MM.1S (cell line): ENCODE measurements at regions not wholly inside any gene's neighbourhood (a gene's known extent, or its start where the extent isn't known, plus 50 kb on each side); places are given as distances from the start of the nearest gene placed in this dataset.

Source experiments
- DNase-seq: peaks from one replicate; pipeline ENCODE4 v3.0.0-alpha.2; 2015
- H2AFZ ChIP-seq: fragments of 300-600 bp; sonication (generic); 2 replicates; pipeline ENCODE4 v1.6.0; 2016; ENCODE audit warnings: antibody characterized with exemption, low read length
- H3F3A ChIP-seq: fragments of 300-600 bp; sonication (generic); 2 replicates; pipeline ENCODE4 v1.6.1; 2016; ENCODE audit warnings: mild to moderate bottlenecking, antibody characterized with exemption, low read length, moderate library complexity, mixed read lengths; ENCODE audit not compliant: insufficient read depth
- H3K27ac ChIP-seq: fragments of 300-600 bp; sonication (generic); 2 replicates; pipeline ENCODE4 v1.5.1; 2016; ENCODE audit warnings: mild to moderate bottlenecking, low read length
- H3K27me3 ChIP-seq: fragments of 300-600 bp; sonication (generic); replicated peaks from 2 replicates; pipeline ENCODE4 v1.6.0; 2016; ENCODE audit warnings: low read length; ENCODE audit not compliant: insufficient read depth
- H3K36me3 ChIP-seq: fragments of 300-600 bp; sonication (generic); replicated peaks from 2 replicates; pipeline ENCODE4 v1.6.1; 2016; ENCODE audit warnings: mild to moderate bottlenecking, low read length, mixed read lengths; ENCODE audit not compliant: insufficient read depth
- H3K4me1 ChIP-seq: fragments of 300-600 bp; sonication (generic); 2 replicates; pipeline ENCODE4 v1.6.1; 2016; ENCODE audit warnings: low read length, mixed read lengths
- H3K4me2 ChIP-seq: fragments of 300-600 bp; sonication (generic); 2 replicates; pipeline ENCODE4 v1.6.0; 2016; ENCODE audit warnings: low read depth, low read length
- H3K4me3 ChIP-seq: fragments of 300-600 bp; sonication (generic); 2 replicates; pipeline ENCODE4 v1.5.1; 2016; ENCODE audit warnings: low read length, mixed read lengths
- H3K79me2 ChIP-seq: fragments of 300-600 bp; sonication (generic); 2 replicates; pipeline ENCODE4 v1.6.1; 2016; ENCODE audit warnings: mixed run types, low read length, mixed read lengths
- H3K9ac ChIP-seq: fragments of 300-600 bp; sonication (generic); 2 replicates; pipeline ENCODE4 v1.6.1; 2016; ENCODE audit warnings: low read length, mixed read lengths
- H3K9me2 ChIP-seq: fragments of 300-600 bp; sonication (generic); replicated peaks from 2 replicates; pipeline ENCODE4 v1.6.1; 2016; ENCODE audit warnings: mild to moderate bottlenecking, low read length, mixed read lengths; ENCODE audit not compliant: insufficient read depth
- H3K9me3 ChIP-seq: fragments of 300-600 bp; sonication (generic); replicated peaks from 2 replicates; pipeline ENCODE4 v1.6.1; 2016; ENCODE audit warnings: mild to moderate bottlenecking, low read length, mixed read lengths; ENCODE audit not compliant: insufficient read depth
- H4K20me1 ChIP-seq: fragments of 300-600 bp; sonication (generic); 2 replicates; pipeline ENCODE4 v1.6.1; 2016; ENCODE audit warnings: mild to moderate bottlenecking, low read length, moderate library complexity, mixed read lengths; ENCODE audit not compliant: insufficient read depth
- EZH2 ChIP-seq: fragments of 300-600 bp; sonication (generic); optimal IDR thresholded peaks from 2 replicates; pipeline ENCODE3; 2017; ENCODE audit warnings: low read depth, mild to moderate bottlenecking, antibody characterized with exemption, low read length, mixed read lengths
- EZH2phosphoT487 ChIP-seq: fragments of 300-600 bp; sonication (generic); IDR thresholded peaks from 2 replicates; pipeline ENCODE4 v1.6.1; 2018; ENCODE audit warnings: antibody characterized with exemption, low read length
- TF ChIP-seq, protein P1 (sequence below): fragments of 300-600 bp; sonication (generic); IDR thresholded peaks from 2 replicates; pipeline ENCODE4 v1.5.1; 2016; ENCODE audit warnings: antibody characterized with exemption, low read length, mixed read lengths

DNA sequence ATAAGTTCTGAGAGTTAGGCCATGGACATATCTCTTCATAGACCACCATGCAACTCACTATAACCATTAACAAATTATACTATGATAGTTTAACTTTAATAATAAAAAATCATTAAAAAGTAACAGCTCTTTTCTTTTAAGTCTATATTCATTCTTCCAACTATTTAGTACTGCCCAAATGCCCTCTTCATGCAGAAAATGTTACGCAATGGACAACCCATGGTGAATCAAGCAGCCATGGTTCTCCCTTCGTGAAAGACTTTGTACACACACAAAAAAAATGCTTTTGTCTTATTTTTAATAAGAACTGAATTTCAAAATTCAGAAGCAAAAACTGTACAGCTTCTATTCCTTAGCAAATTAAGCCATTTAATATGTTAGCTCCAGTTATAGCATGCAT lies 401.1 kb downstream of the EFNA5 start:
- Histone ChIP-seq H3K9me2 (no peaks in the 10 kb centered on the region), H3K36me3 (no peaks in the 10 kb centered on the region), H3K4me3 (no peak overlapping the region), H3F3A (no peaks in the 10 kb centered on the region), H3K9me3 (no peaks in the 10 kb centered on the region), H3K27me3 (no peaks in the 10 kb centered on the region), H3K79me2 (no peaks in the 10 kb centered on the region), H3K4me2 (no peak overlapping the region), H4K20me1 (no peaks in the 10 kb centered on the region), H3K27ac (no peak overlapping the region), H3K9ac (no peak overlapping the region), H3K4me1 (no peaks in the 10 kb centered on the region), H2AFZ (no peak overlapping the region)
- TF ChIP-seq EZH2phosphoT487 (no peak), EZH2 (no peak)
- TF ChIP-seq, protein P1, sequence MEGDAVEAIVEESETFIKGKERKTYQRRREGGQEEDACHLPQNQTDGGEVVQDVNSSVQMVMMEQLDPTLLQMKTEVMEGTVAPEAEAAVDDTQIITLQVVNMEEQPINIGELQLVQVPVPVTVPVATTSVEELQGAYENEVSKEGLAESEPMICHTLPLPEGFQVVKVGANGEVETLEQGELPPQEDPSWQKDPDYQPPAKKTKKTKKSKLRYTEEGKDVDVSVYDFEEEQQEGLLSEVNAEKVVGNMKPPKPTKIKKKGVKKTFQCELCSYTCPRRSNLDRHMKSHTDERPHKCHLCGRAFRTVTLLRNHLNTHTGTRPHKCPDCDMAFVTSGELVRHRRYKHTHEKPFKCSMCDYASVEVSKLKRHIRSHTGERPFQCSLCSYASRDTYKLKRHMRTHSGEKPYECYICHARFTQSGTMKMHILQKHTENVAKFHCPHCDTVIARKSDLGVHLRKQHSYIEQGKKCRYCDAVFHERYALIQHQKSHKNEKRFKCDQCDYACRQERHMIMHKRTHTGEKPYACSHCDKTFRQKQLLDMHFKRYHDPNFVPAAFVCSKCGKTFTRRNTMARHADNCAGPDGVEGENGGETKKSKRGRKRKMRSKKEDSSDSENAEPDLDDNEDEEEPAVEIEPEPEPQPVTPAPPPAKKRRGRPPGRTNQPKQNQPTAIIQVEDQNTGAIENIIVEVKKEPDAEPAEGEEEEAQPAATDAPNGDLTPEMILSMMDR, result no peak
- DNase-seq, result no peak

DNA sequence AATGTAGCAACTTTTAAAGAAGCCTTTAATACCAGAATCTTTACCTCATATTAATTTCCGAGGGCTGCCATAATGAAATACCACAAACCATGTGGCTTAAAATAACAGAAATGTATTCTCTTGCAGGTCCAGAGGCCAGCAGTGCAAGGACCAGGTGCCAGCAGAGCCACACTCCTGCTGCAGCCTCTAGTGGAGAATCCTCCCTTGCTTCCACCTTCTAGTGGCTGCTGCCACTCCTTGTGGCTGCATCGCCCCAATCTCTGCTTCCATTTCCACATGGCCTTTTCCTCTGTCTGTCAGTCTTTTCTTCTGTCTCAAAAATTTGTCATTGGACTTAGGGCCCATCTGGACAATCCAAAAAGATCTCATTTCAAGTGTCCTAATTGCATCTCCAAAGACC lies 401.5 kb downstream of the EFNA5 start:
- Histone ChIP-seq H3K36me3 (no peaks in the 10 kb centered on the region), H3K4me2 (no peak overlapping the region), H3K9me3 (no peaks in the 10 kb centered on the region), H3K27me3 (no peaks in the 10 kb centered on the region), H3F3A (no peaks in the 10 kb centered on the region), H3K79me2 (no peaks in the 10 kb centered on the region), H3K9ac (no peak overlapping the region), H4K20me1 (no peaks in the 10 kb centered on the region), H3K4me3 (no peak overlapping the region), H3K4me1 (no peaks in the 10 kb centered on the region), H2AFZ (no peak overlapping the region), H3K27ac (no peak overlapping the region), H3K9me2 (no peaks in the 10 kb centered on the region)
- TF ChIP-seq EZH2, result no peak
- TF ChIP-seq, protein P1, result no peak
- no peak for TF ChIP-seq EZH2phosphoT487
- no peak for DNase-seq

DNA sequence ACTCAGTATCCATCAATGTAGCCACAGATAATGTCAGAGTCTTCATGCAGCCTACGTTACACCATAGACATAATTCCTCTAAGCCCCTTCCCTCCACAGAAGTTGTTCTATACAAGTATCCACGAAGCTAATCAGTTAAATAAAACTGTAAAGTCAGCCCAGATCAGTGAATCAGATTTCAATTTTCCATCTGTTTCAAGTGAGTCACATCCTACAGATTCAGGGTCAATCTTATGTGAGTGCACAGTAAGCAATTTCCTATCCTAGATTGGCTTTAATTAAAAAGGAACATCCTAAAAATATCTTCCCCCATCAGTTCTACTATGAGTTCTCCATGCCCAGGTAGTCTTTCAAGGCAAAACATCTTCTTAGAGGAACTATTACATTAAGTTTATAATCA lies 402.5 kb downstream of the EFNA5 start:
- H3K27ac ChIP-seq, result no peak overlapping the region
- H3K4me3 ChIP-seq, result no peak overlapping the region
- H3K36me3 ChIP-seq, result no peaks in the 10 kb centered on the region
- H3K9me2 ChIP-seq, result no peaks in the 10 kb centered on the region
- no peak overlapping the region for H3K4me2 ChIP-seq
- TF ChIP-seq EZH2, result no peak
- TF ChIP-seq, protein P1, result no peak
- TF ChIP-seq EZH2phosphoT487, result no peak
- no peak overlapping the region for H2AFZ ChIP-seq
- no peaks in the 10 kb centered on the region for H3K79me2 ChIP-seq
- H4K20me1 ChIP-seq, result no peaks in the 10 kb centered on the region
- H3K9ac ChIP-seq, result no peak overlapping the region
- no peak for DNase-seq
- no peaks in the 10 kb centered on the region for H3K27me3 ChIP-seq
- H3K4me1 ChIP-seq, result no peaks in the 10 kb centered on the region
- no peaks in the 10 kb centered on the region for H3K9me3 ChIP-seq
- H3F3A ChIP-seq, result no peaks in the 10 kb centered on the region

DNA sequence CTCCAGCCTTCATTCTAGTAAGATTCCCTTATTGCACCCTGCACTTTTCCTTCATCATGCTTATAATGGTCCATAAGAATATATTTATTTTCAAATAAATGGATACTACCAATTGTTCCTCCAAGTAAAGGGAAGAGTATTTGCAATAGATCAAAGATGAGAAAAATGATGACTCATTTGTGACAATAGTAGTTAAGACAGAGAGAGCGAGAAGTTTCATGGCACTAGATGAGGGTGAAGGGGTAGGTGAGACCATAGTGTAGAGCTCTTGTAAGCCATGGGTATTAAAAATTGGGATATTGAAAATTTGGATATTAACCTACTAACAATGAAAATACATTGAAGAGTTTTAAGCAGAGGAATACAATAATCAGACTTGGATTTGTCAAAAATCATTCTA lies 404.6 kb downstream of the EFNA5 start:
- Histone ChIP-seq H3K27ac (no peak overlapping the region), H3K36me3 (no peaks in the 10 kb centered on the region), H3K9me3 (no peaks in the 10 kb centered on the region), H3K79me2 (no peaks in the 10 kb centered on the region), H3K4me2 (no peak overlapping the region), H4K20me1 (no peaks in the 10 kb centered on the region), H3F3A (no peaks in the 10 kb centered on the region), H3K9me2 (no peaks in the 10 kb centered on the region), H2AFZ (no peak overlapping the region), H3K4me1 (no peaks in the 10 kb centered on the region), H3K27me3 (no peaks in the 10 kb centered on the region), H3K9ac (no peak overlapping the region), H3K4me3 (no peak overlapping the region)
- DNase-seq, result no peak
- TF ChIP-seq, protein P1, result no peak
- TF ChIP-seq EZH2, result no peak
- TF ChIP-seq EZH2phosphoT487, result no peak
